Adrenal gland (tissue), 5 donors: ENCODE measurements at regions not wholly inside any gene's neighbourhood (a gene's known extent, or its start where the extent isn't known, plus 50 kb on each side); places are given as distances from the start of the nearest gene placed in this dataset.

ENCODE experiments used
- POLR2A ChIP-seq, 2 donors: fragments of 450-650 bp; IDR thresholded peaks; one replicate each; pipeline ENCODE4 v1.6.1; 2017; ENCODE audit warnings: antibody characterized with exemption in 2 of 2, mild to moderate bottlenecking in 2 of 2, moderate library complexity in 1 of 2
- TF ChIP-seq, protein P1 (sequence below), 6 experiments: fragments of 450-650 bp in 4 of 6; fragments of 200-600 bp in 2 of 6; sonication (generic) in 1 of 6; IDR thresholded peaks; 1 replicate in 5 of 6; 2 replicates in 1 of 6; pipeline versions ENCODE4 v1.5.1 to v1.8.0; 2016 to 2021; ENCODE audit warnings: antibody characterized with exemption in 6 of 6, mild to moderate bottlenecking in 2 of 6, moderate library complexity in 1 of 6
- donor health status: DM: no; HTN: no; CAD: no.

DNA sequence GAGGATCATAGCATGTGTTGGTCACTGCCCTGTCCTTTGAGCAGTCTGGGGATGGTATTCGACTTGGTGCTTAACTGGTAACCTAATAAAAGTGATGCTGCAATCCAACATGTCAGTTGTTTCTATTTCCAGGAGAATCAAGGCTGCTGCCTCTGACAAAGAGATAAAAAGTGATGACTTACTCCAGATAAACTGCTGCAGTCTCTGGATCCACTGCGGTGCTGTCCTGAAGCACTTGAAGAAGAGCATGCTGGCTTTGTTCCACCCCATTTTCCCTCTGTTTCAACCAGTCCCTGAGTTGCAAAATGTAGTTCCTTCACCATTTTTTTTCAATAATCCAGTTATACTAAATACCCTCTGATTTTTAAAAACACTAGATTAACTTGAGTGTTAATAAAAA is 403.5 kb upstream of the ANKRD30A start:
- TF ChIP-seq, protein P1, sequence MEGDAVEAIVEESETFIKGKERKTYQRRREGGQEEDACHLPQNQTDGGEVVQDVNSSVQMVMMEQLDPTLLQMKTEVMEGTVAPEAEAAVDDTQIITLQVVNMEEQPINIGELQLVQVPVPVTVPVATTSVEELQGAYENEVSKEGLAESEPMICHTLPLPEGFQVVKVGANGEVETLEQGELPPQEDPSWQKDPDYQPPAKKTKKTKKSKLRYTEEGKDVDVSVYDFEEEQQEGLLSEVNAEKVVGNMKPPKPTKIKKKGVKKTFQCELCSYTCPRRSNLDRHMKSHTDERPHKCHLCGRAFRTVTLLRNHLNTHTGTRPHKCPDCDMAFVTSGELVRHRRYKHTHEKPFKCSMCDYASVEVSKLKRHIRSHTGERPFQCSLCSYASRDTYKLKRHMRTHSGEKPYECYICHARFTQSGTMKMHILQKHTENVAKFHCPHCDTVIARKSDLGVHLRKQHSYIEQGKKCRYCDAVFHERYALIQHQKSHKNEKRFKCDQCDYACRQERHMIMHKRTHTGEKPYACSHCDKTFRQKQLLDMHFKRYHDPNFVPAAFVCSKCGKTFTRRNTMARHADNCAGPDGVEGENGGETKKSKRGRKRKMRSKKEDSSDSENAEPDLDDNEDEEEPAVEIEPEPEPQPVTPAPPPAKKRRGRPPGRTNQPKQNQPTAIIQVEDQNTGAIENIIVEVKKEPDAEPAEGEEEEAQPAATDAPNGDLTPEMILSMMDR (IDR thresholded peaks at IDR 0.05) = no peak
- TF ChIP-seq POLR2A (IDR thresholded peaks at IDR 0.05) = no peak
